ENCODE measurements at regions not wholly inside any gene's neighbourhood (a gene's known extent, or its start where the extent isn't known, plus 50 kb on each side); places are given as distances from the start of the nearest gene placed in this dataset.
"Not testable (repeated sequence)": the region's sequence is repeated elsewhere in the genome, so short reads cannot be mapped to it uniquely, and the experiment has no call there.

DNA sequence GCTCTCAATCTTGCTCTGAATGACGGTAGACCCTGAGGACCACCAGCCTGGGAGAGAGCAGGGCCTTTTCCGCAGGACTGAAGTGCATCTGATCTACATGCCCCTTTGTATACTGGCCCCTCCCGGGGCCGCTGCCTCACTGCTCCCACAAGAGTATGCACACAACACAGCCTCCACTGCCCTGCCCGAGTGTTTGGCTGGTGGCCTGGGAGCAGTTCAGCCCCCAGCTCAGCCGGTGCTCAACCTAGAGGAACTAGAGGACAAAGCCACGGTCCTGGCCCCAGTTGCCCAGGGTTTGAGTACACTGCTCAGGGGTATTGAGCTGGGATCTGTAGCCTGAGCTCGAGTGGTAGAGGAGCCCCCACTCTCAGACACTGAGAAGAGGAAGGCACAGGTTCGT is 118.9 kb upstream of the CAB39 start:
- no peak for DNase-seq (ENCODE audit: low spot score)

DNA sequence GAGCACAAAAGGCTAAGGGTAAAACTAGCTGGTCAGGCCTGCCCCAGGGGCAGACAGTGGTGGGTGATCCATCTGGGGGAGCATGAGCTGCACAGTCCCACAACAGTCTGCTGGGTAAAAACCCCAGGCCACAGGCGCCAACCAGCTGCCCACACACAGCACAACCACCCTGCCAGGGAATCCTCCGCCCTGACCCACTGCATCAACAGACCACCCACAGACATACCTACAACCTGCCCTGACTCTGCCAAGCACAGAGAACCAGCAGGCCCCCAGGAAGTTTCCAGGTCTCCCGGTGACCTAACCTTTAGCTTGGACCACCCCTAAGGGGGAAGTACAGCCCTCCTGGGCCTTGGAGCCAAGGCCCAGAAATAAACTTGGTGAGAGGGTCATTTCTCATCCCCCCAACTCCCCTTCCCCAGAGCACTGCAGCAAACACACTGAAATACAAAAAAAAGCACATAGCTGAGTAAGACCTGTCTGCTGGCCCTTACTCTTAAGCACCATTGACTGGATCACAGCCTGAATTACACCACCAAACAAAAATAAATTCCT is 118.3 kb upstream of the CAB39 start:
- no peak for DNase-seq (ENCODE audit: low spot score)

DNA sequence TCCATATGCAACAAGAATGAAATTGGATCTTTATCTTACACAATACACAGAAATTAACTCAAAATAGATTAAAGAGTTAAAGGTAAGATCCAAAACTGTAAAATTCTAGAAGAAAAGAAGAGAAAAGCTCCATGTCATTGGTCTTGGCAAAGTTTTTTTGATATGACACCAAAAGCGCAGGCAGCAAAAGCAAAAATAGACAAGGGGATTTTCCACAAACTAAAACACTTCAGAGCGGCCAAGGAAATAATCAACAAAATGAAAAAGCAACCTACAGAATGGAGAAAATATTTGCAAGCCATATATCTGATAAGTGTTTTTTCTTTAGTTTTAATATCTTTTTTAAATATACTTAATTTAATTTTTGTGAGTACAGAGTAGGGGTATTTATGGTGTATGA is 112.8 kb upstream of the CAB39 start:
- DNase-seq (ENCODE audit: low spot score) = no peak

DNA sequence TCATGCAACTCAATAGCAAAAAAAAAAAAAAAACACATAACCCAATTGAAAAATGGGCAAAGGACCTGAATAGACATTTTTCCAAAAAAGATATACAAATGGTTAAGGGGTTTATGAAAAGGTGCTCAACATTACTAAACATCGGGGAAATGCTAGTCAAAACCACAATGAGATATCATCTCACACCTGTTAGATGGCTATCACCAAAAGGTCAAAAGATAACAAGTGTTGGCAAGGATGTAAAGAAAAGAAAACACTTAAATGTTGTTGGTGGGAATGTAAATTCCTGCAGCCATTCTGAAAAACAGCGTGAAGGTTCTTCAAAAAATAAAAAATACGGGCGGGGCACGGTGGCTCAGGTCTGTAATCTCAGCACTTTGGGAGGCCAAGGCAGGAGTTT is 112.4 kb upstream of the CAB39 start:
- DNase-seq (ENCODE audit: low spot score) = no peak

DNA sequence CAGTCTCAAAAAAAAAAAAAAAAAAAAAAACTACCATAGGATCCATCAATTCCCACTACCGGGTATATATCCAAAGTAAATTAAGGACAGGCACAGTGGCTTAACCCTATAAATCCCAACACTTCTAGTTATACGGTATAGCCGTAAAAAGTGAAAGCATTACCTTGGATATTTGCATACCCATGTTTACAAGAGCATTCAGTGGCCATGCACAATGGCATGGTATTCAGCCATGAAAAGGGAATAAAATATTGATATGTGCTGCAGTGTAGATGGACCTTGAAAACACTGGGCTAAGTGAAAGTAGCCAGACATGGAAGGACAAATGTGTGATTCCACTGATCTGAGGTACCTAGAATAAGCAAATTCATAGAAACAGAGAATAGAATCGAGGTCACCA is 111.8 kb upstream of the CAB39 start:
- no peak for DNase-seq (ENCODE audit: low spot score)

DNA sequence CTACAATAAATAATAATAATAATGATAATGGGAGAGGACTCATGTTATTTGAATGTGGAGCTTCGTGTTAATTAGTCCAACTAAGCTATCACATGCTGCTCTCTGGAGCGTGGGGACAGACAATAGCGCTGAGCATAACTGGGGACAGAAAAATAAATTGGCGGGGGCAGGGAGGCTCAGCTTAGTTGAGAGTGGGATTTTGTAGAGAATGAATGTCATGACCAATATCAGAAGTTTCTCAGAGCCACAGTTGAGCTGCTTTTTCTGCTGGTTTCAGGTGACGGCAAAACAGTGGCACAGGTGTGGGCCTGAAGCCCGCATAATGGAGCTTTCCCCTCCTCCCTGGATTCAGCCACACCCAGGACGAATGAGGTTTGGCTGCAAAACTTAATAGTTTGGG is 111.1 kb upstream of the CAB39 start:
- no peak for DNase-seq (ENCODE audit: low spot score)

DNA sequence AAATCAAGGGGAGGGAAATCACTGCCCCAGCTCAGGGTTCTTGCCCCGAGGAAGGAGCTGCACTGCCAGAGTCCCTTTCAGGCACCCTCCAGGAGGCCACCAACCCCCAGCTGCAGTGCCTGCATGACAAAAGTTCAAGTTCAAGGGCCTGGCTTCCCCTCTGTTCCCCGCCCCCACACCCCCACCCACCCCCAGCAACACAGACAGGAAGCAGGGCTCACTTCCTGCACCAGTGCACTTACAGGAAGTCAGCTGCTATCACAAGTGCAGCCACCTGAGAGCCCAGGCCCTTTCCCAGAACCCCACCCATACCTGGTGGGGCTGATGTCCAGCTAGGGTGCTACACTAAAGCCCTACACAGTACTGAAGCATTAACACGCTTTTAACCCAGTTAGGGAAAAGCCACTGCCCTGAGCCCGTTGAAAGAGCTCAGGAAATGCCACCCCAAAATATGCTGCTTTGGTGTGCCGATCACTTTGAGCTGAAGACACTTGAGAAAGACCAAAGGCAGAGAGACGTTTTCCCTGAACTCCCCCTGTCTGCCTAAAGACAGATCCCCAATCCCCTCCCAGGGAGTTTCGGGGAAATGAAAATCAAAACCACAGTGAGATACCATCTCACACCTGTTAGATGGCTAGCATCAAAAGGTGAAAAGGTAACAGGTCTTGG is 109.9 kb upstream of the CAB39 start:
- DNase-seq (ENCODE audit: low spot score) = no peak

DNA sequence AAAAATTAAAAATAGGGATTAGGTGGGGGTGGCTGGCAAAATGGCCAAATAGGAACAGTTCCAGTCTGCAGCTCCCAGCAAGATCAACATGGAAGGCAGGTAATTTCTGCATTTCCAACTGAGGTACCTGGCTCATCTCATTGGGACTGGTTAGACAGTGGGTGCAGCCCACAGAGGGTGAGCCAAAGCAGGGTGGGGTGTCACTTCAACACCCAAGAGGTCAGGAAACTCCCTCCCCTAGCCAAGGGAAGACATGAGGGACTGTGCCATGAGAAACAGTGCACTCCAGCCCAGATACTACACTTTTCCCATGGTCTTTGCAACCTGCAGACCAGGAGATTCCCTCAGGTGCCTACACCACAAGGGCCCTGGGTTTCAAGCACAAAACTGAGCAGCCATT is 109.3 kb upstream of the CAB39 start:
- DNase-seq (ENCODE audit: low spot score) = not testable (repeated sequence)

DNA sequence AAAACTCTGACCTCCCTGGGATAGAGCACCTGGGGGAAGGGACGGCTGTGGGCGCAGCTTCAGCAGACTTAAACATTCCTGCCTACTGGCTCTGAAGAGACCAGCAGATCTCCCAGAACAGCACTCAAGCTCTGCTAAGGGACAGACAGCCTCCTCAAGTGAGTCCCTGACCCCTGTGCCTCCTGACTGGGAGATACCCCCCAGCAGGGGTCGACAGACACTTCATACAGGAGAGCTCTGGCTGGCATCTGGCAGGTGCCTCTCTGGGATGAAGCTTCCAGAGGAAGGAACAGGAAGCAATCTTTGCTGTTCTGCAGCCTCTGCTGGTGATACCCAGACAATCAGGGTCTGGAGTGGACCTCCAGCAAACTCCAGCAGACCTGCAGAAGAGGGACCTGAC is 108.5 kb upstream of the CAB39 start:
- DNase-seq (ENCODE audit: low spot score) = not testable (repeated sequence)

DNA sequence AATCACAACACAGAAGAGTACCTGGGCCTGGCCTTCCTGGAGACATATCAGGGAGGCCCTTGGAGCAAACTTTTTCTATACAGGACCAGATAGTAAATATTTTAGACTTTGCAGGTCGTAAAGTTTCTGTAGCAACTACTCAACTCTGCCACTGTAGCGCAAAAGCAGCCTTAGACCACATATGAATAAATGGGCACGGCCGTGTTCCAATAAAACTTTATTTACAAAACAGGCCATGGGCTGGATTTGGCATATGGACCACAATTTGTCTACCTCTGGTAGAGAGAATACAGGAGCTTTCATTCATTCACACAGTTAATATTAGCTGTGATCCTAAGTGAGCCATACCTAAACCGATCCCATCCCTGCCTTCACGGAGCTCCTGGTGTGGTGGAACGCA is 98.6 kb upstream of the CAB39 start:
- DNase-seq (ENCODE audit: low spot score) = no peak

DNA sequence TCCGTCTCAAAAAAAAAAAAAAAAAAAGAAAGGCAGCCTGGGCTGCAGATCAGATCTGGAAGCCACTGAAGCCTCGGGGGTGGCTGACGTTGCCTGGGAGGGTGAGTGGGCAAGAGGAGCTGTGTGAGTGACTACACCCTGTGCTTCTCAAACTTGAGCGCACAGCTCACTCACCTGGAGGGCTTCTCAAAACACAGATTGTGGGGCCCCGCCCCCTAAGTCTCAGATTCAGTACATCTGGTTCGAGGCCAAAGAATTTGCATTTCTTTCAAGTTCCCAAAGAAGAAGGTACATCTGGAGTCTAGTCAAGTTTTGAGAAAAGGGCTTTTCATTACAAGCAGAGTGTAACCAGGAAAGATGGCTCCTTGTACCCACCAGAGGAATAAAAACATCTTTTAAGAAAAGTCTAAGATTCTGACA is 97.7 kb upstream of the CAB39 start:
- DNase-seq (ENCODE audit: low spot score) = peak; percentile 30

DNA sequence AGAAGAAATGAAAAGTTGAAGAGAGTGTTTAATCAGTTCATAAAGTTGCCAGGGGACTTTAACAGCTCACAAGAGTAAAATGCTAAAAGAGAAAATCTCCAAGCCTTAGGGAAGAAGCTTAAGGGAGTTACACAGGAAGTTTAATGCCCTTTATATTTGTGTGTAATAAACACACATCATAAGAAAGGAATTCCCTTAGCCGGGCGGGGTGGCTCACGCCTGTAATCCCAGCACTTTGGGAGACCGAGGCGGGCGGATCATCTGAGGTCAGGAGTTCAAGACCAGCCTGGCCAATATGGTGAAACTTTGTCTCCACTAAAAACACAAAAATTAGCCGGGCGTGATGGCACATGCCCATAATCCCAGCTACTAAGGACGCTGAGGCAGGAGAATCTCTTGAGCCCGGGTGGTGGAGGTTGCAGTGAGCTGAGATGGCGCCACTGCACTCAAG is 95.4 kb upstream of the CAB39 start:
- peak; percentile 88 for DNase-seq (ENCODE audit: low spot score)

DNA sequence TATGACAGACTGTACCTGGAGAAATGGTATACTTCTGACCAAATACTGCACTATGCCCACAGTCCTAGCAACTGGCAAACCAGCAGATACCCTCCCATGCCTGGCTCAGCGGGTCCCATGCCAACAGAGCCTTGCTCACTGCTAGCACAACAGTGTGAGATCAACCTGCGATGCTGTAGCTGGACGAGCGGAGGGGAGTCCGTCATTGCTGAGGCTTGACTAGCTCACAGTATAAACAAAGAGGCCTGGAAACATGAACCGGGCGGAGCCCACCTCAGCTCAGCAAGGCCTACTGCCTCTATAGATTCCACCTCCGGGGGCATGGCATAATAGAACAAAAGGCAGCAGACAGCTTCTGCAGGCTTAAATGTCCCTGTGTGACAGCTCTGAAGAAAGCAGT is 93.2 kb upstream of the CAB39 start:
- DNase-seq (ENCODE audit: low spot score) = no peak

DNA sequence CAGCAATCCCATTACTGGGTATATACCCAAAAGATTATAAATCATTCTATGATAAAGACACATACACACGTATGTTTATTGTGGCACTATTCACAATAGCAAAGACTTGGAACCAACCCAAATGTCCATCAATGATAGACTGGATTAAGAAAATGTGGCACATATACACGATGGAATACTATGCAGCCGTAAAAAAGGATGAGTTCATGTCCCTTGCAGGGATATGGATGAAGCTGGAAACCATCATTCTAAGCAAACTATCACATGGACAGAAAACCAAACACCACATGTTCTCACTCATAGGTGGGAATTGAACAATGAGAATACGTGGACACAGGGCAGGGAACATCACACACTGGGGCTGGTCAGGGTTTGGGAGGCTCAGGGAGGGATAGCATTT is 87.4 kb upstream of the CAB39 start:
- not testable (repeated sequence) for DNase-seq (ENCODE audit: low spot score)

DNA sequence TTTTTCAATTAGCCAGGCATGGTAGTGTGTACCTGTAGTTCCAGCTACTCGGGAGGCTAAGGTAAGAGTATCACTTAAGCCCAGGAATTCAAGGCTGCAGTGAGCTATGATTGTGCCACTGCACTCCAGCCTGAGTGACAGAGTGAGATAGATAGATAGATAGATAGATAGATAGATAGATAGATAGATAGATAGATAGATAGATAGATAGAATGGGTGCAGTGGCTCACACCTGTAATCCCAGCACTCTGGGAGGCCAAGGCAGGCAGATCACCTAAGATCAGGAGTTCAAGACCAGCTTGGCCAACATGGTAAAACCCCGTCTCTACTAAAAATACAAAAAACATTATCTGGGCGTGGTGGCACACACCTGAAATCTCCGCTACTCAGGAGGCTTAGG is 85.6 kb upstream of the CAB39 start:
- not testable (repeated sequence) for DNase-seq (ENCODE audit: low spot score)

DNA sequence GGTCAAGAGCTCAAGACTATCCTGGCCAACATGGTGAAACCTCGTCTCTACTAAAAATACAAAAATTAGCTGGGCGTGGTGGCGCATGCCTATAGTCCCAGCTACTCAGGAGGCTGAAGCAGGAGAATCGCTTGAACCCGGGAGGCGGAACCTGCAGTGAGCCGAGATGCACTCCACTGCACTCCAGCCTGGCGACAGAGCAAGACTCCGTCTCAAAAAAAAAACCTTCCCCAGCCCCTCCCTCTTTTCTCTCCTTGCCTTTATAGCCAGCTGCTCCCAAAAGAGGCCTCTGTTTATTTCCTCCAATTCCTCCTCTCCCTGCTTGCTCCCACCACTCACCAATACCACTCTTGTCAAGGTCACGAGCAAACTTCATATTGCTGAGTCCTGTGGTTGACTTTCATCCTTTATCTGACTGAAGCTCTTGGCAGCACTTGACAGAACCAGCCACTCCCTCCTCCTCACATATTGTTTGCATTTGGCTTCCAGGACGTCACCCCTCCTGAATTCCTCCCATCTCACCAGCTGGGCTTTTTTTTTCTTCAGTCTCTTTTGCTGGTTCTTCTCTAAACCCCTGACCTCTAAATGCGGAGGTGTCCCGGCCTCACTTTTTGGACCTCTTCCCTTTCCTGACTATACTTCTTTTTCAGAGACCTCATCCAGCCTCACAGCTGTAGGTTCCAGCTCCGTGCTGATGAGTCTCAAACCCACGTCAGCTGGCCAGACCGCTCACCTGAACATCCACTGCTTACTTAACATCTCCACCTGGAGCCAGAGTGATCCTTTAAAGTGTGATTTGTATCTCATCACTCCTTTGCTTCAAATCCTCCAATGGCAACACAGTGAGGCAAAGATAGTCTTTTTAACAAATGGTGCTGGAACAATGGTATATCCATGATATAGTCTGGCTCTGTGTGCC is 84.6 kb upstream of the CAB39 start:
- no peak for DNase-seq (ENCODE audit: low spot score)

DNA sequence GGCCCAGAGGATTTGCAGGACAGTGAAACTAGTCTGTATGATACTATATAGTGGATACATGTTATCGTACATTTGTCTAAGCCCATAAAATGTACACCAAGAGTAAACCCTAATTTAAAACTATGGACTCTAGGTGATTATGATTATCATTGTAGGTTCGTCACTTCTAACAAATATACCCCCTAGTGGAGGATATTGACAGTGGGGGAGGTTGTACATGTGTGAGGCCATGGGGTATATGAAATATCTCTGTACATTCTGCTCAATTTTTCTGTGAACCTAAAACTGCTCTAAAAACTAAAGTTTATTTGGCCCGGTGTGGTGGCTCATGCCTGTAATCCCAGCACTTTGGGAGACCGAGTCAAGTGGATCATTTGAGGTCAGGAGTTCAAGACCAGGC is 81.2 kb upstream of the CAB39 start:
- DNase-seq (ENCODE audit: low spot score) = no peak

DNA sequence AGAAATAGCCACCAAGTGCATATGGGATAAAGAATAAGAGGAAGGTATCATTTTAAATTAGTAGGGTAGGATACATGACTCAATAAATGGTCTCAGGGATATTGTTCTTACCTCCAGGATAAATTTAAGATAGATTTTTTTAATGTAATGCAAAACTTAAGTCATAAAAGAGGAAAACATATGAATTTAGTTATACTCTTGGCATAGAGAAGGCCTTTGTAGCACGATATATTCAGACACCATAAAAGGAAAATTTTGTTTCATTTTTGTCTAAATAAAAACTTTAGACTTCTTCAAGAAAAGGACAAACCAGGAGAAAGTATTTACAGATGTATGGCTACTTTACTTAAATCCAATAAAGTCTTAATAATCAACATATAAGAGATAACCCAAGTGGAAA is 78.5 kb upstream of the CAB39 start:
- DNase-seq (ENCODE audit: low spot score) = no peak

DNA sequence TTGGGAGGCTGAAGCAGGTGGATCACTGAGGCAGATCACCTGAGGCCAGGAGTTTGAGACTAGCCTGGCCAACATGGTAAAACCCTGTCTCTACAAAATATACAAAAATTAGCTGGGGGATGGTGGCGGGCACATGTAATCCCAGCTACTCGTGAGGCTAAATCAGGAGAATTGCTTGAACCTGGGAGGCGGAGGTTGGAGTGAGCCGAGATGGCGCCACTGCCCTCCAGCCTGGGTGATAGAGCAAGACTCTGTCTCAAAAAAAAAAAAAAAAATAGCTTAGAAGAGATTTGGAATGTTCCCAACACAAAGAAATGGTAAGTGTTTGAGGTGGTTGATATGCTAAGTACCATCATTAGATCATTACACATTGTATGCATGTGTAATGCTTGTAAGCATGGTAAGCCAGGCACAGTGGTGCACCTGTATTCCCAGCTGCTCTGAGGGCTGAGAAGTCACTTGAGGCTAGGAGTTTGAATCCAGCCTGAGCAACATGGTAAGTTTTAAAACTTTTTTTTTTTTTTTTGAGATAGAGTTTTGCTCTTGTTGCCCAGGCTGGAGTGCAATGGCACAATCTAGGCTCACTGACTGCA is 77.8 kb upstream of the CAB39 start:
- not testable (repeated sequence) for DNase-seq (ENCODE audit: low spot score)

DNA sequence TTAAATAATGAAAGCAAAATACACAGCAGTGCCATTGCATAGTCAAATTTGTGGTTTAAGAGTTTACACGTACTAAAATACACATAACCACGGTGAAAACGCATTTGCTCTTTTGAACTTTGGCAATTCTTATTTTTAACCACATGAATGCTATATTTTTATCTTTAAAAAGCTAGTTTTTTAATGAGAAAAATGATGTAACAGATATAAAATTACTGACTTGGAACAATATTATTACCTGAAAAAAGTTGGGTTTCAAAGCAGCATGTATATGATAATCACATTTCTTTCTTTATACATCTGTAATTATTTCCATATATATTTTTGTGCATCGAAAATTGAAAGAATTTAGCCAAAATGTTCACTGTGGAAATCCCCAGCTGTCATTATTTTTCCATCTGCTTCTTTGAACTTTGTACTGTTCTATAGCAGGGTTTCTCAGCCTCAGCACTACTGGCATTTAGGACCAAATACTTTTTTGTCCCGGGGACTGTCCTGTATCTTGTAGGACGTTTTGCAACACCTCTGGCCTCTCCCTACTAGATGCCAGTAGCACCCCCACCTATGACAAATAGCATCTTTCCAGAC is 75.9 kb upstream of the CAB39 start:
- DNase-seq (ENCODE audit: low spot score) = no peak

DNA sequence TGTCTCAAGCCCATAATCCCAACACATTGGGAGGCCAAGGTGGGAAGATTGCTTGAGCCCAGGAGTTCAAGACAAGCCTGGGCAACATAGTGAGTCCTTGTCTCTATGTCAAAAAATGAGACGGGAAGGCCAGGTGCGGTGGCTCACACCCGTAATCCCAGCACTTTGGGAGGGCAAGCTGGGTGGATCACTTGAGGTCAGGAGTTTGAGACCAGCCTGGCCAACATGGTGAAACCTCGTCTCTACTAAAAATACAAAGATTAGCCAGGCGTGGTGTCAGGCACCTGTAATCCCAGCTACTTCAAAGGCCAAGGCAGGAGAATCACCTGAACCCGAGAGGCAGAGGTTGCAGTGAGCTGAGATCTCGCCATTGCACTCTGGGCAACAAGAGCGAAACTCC is 75.2 kb upstream of the CAB39 start:
- DNase-seq (ENCODE audit: low spot score) = not testable (repeated sequence)

DNA sequence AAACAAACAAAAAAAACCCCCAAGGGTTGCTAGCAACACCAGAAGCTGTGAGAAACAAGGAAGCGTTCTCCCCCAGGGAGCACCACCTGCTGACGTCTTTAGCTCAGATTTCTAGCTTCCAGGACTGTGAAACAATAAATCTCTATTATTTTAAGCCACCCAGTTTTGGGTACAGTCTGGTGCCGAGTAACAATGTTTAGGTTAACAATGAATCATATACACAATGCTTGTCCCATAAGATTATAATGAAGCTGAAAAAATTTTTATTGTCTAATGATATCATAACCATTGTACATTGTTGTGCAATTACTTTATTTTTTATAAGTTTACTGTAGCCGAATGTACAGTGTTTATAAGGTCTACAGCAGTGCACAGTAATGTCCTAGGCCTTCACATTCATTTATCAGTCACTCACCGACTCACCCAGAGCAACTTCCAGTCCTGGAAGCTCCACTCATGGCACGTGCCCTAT is 72.1 kb upstream of the CAB39 start:
- no peak for DNase-seq (ENCODE audit: low spot score)
